ENCODE measurements at regions not wholly inside any gene's neighbourhood (a gene's known extent, or its start where the extent isn't known, plus 50 kb on each side); places are given as distances from the start of the nearest gene placed in this dataset.

- Histone ChIP-seq H3K36me3 (ENCODE audit: control insufficient read depth in 2 of 4, insufficient read depth in 4 of 4, low read length in 3 of 4) (no peaks in the 10 kb centered on the region), H2AFZ (ENCODE audit: low read length) (no peak overlapping the region), H3K4me2 (ENCODE audit: insufficient read depth in 1 of 2, low read depth in 2 of 2, low read length in 2 of 2) (no peak overlapping the region), H3K4ac (replicated peaks; ENCODE audit: insufficient read length, low read depth, low read length) (no peak overlapping the region), H2AK5ac (ENCODE audit: low read depth, low read length) (no peak overlapping the region), H2BK5ac (ENCODE audit: low read depth, low read length) (no peak overlapping the region), H3K18ac (ENCODE audit: extremely low read depth, low read length) (no peak overlapping the region), H3K9ac (replicated peaks in 1 of 4; ENCODE audit: extremely low read depth in 1 of 4, low read depth in 3 of 4, low read length in 3 of 4) (no peak overlapping the region), H2BK120ac (replicated peaks; ENCODE audit: low read depth, low read length) (no peak overlapping the region), H3K4me1 (replicated peaks in 1 of 4; ENCODE audit: control insufficient read depth in 3 of 4, insufficient read depth in 4 of 4, low read length in 3 of 4) (no peaks in the 10 kb centered on the region), H3K23me2 (ENCODE audit: low read depth, low read length) (no peaks in the 10 kb centered on the region), H2BK15ac (ENCODE audit: low read length) (no peak overlapping the region), H3K79me1 (ENCODE audit: low read depth, low read length) (no peaks in the 10 kb centered on the region), H3K23ac (ENCODE audit: insufficient read length) (no peak overlapping the region), H3K4me3 (ENCODE audit: extremely low read depth in 1 of 4, insufficient read depth in 2 of 4, low read depth in 3 of 4, low read length in 4 of 4) (no peak overlapping the region), H4K5ac (ENCODE audit: insufficient read length, low read depth, low read length) (no peak overlapping the region), H4K20me1 (replicated peaks in 1 of 2; ENCODE audit: control insufficient read depth in 1 of 2, insufficient read depth in 2 of 2, low read length in 2 of 2) (no peaks in the 10 kb centered on the region), H3K79me2 (ENCODE audit: control insufficient read depth in 1 of 2, insufficient read depth in 2 of 2, low read length in 2 of 2) (no peaks in the 10 kb centered on the region), H2BK20ac (ENCODE audit: low read length) (no peak overlapping the region), H3K27ac (ENCODE audit: low read depth, low read length) (no peak overlapping the region), H3K14ac (ENCODE audit: insufficient read length) (no peak overlapping the region), H4K91ac (replicated peaks; ENCODE audit: insufficient read length, low read length) (no peak overlapping the region), H3K9me3 (ENCODE audit: insufficient read depth in 2 of 2, low read depth in 1 of 2, low read length in 1 of 2) (peaks cover 0 to 2% of the 10 kb centered on the region in 2 experiments; a peak in 1 of 4 replicates), H4K8ac (ENCODE audit: extremely low read depth, insufficient read depth, low read length) (no peak overlapping the region), H2BK12ac (ENCODE audit: low read depth, low read length) (no peak overlapping the region), H3K56ac (replicated peaks; ENCODE audit: insufficient read length, low read depth, low read length) (no peak overlapping the region), H3K27me3 (replicated peaks in 1 of 4; ENCODE audit: control insufficient read depth in 3 of 4, extremely low read depth in 1 of 4, insufficient read depth in 3 of 4, low read length in 3 of 4) (no peaks in the 10 kb centered on the region)
- ChIA-PET CTCF (ENCODE audit: partially characterized antibody) (no interaction called here), POLR2A (ENCODE audit: partially characterized antibody) (no interaction called here)
- DNase-seq (ENCODE audit: low read depth in 1 of 2, low spot score in 2 of 2) (no peak), FAIRE-seq (no peak)
- 100% methylated on average over 2 of the region's 2 CpGs; no CpG with 5 or more reads in 1 of the 2 experiments for WGBS, 2 experiments (ENCODE audit: extremely low coverage in 1 of 2, insufficient coverage in 1 of 2, insufficient read length in 1 of 2, insufficient replicate concordance in 2 of 2, low coverage in 1 of 2, low lambda C conversion rate in 2 of 2, missing lambda C conversion rate in 1 of 2)
- TF ChIP-seq RAD21 (IDR thresholded peaks at IDR 0.05 in 1 of 2, conservative IDR thresholded peaks at IDR 0.05 in 1 of 2; ENCODE audit: low read depth in 2 of 2, low read length in 2 of 2) (no peak), PHF8 (conservative IDR thresholded peaks at IDR 0.05; ENCODE audit: low read depth, low read length) (no peak), CHD1 (IDR thresholded peaks at IDR 0.05; ENCODE audit: low read depth, low read length) (no peak), NRF1 (IDR thresholded peaks at IDR 0.05; ENCODE audit: low read depth, low read length) (no peak), SIRT6 (IDR thresholded peaks at IDR 0.05; ENCODE audit: low read length) (no peak), CREB1 (IDR thresholded peaks at IDR 0.05) (no peak), BRCA1 (IDR thresholded peaks at IDR 0.05; ENCODE audit: low read depth, low read length) (no peak), GTF2F1 (IDR thresholded peaks at IDR 0.05; ENCODE audit: borderline replicate concordance, low read depth, low read length) (no peak)
Measured at GRCh38 chr4:35695421-35695820, 548.9 kb downstream of the ARAP2 start.
